ENCODE measurements at regions not wholly inside any gene's neighbourhood (a gene's known extent, or its start where the extent isn't known, plus 50 kb on each side); places are given as distances from the start of the nearest gene placed in this dataset.

- no peak for ATAC-seq
- no peak for TF ChIP-seq RARB (CRISPR knock-in tag; IDR thresholded peaks at IDR 0.05)
- TF ChIP-seq ESRRG (CRISPR knock-in tag; IDR thresholded peaks at IDR 0.05), result no peak
- no peak for TF ChIP-seq ZFP30 (CRISPR knock-in tag; IDR thresholded peaks at IDR 0.05)
- no peak for TF ChIP-seq ZFP3 (CRISPR knock-in tag; IDR thresholded peaks at IDR 0.05)
- TF ChIP-seq BACH2 (CRISPR knock-in tag; IDR thresholded peaks at IDR 0.05; ENCODE audit: borderline replicate concordance), result no peak
These were observed 115.0 kb downstream of the DNAJB9 start for GRCh38 chr7:108684629-108685028.

DNA sequence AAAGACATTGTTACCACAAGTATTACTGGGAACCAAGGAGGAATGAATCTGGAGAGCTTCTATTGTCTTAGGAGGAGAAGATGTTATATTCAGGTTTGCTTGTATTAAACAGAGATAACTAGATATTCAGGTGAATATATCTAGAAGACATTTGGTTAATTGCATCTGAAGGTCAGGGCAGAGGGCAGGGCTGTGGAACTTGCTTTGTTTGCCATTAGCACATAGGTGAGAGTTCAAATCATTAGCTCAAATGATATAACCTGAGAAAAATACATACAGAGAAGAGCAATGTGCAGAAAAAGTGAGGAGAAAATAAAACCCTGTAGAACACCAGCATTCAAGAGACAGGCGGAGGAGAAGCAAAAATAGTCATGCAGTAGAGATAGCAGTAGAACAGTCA is 116.8 kb downstream of the DNAJB9 start:
- TF ChIP-seq PATZ1 (CRISPR knock-in tag; IDR thresholded peaks at IDR 0.05; ENCODE audit: borderline replicate concordance) (no peak), CSDC2 (CRISPR knock-in tag; IDR thresholded peaks at IDR 0.05) (no peak), ZNF70 (CRISPR knock-in tag; IDR thresholded peaks at IDR 0.05) (no peak), OSR1 (CRISPR knock-in tag; IDR thresholded peaks at IDR 0.05) (no peak), ZNF8 (CRISPR knock-in tag; IDR thresholded peaks at IDR 0.05) (no peak), ZFP3 (CRISPR knock-in tag; IDR thresholded peaks at IDR 0.05) (no peak), RARB (CRISPR knock-in tag; IDR thresholded peaks at IDR 0.05) (no peak), ZNF565 (CRISPR knock-in tag; conservative IDR thresholded peaks at IDR 0.05; ENCODE audit: low read depth) (no peak), TOX (CRISPR knock-in tag; IDR thresholded peaks at IDR 0.05; ENCODE audit: borderline replicate concordance) (no peak), GLIS3 (CRISPR knock-in tag; IDR thresholded peaks at IDR 0.05) (no peak), TCF4 (CRISPR knock-in tag; IDR thresholded peaks at IDR 0.05; ENCODE audit: borderline replicate concordance) (no peak), SNAI2 (CRISPR knock-in tag; IDR thresholded peaks at IDR 0.05) (no peak), PPARA (CRISPR knock-in tag; IDR thresholded peaks at IDR 0.05; ENCODE audit: borderline replicate concordance) (no peak), ZC3H10 (CRISPR knock-in tag; IDR thresholded peaks at IDR 0.05) (no peak)
- TF ChIP-seq, protein P1, sequence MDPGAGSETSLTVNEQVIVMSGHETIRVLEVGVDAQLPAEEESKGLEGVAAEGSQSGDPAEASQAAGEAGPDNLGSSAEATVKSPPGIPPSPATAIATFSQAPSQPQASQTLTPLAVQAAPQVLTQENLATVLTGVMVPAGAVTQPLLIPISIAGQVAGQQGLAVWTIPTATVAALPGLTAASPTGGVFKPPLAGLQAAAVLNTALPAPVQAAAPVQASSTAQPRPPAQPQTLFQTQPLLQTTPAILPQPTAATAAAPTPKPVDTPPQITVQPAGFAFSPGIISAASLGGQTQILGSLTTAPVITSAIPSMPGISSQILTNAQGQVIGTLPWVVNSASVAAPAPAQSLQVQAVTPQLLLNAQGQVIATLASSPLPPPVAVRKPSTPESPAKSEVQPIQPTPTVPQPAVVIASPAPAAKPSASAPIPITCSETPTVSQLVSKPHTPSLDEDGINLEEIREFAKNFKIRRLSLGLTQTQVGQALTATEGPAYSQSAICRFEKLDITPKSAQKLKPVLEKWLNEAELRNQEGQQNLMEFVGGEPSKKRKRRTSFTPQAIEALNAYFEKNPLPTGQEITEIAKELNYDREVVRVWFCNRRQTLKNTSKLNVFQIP (CRISPR knock-in tag; IDR thresholded peaks at IDR 0.05; ENCODE audit: borderline replicate concordance, low read depth), result no peak
- TF ChIP-seq, protein P2, sequence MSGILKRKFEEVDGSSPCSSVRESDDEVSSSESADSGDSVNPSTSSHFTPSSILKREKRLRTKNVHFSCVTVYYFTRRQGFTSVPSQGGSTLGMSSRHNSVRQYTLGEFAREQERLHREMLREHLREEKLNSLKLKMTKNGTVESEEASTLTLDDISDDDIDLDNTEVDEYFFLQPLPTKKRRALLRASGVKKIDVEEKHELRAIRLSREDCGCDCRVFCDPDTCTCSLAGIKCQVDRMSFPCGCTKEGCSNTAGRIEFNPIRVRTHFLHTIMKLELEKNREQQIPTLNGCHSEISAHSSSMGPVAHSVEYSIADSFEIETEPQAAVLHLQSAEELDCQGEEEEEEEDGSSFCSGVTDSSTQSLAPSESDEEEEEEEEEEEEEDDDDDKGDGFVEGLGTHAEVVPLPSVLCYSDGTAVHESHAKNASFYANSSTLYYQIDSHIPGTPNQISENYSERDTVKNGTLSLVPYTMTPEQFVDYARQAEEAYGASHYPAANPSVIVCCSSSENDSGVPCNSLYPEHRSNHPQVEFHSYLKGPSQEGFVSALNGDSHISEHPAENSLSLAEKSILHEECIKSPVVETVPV (CRISPR knock-in tag; IDR thresholded peaks at IDR 0.05), result no peak
- TF ChIP-seq, protein P3, sequence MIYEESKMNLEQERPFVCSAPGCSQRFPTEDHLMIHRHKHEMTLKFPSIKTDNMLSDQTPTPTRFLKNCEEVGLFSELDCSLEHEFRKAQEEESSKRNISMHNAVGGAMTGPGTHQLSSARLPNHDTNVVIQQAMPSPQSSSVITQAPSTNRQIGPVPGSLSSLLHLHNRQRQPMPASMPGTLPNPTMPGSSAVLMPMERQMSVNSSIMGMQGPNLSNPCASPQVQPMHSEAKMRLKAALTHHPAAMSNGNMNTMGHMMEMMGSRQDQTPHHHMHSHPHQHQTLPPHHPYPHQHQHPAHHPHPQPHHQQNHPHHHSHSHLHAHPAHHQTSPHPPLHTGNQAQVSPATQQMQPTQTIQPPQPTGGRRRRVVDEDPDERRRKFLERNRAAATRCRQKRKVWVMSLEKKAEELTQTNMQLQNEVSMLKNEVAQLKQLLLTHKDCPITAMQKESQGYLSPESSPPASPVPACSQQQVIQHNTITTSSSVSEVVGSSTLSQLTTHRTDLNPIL (CRISPR knock-in tag; IDR thresholded peaks at IDR 0.05; ENCODE audit: low read depth), result no peak
- no peak for ATAC-seq

DNA sequence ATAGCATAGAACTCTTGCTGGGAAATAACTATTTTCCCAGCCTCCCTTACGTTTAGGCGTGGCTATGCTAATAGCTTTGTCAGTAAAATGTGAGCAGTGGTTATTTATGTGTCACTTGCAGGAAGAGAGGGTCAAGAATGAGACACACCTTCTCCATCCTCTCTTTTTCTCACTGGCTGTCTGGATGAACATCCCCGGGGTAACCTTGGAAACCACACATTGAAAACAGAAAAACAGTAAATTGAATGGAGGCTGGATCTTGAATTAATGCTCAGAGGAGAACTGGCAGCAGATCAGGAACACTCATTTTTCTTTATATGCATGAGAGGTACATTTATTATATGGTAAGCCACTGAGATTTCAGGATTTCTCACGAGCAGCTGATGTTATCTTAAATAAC is 127.6 kb downstream of the DNAJB9 start:
- TF ChIP-seq TOX (CRISPR knock-in tag; IDR thresholded peaks at IDR 0.05; ENCODE audit: borderline replicate concordance) (no peak), ZNF70 (CRISPR knock-in tag; IDR thresholded peaks at IDR 0.05) (no peak), ARNTL (CRISPR knock-in tag; IDR thresholded peaks at IDR 0.05; ENCODE audit: borderline replicate concordance, low read depth) (no peak), PPARA (CRISPR knock-in tag; IDR thresholded peaks at IDR 0.05; ENCODE audit: borderline replicate concordance) (no peak), ZFP3 (CRISPR knock-in tag; IDR thresholded peaks at IDR 0.05) (no peak), OSR1 (CRISPR knock-in tag; IDR thresholded peaks at IDR 0.05) (no peak), GLIS3 (CRISPR knock-in tag; IDR thresholded peaks at IDR 0.05) (no peak), ESRRG (CRISPR knock-in tag; IDR thresholded peaks at IDR 0.05) (no peak)
- TF ChIP-seq, protein P3 (CRISPR knock-in tag; IDR thresholded peaks at IDR 0.05; ENCODE audit: low read depth), result no peak
- TF ChIP-seq, protein P1 (CRISPR knock-in tag; IDR thresholded peaks at IDR 0.05; ENCODE audit: borderline replicate concordance, low read depth), result no peak

More for the DNA sequence above, 127.6 kb downstream of the DNAJB9 start:
- no peak for ATAC-seq

Measured in SK-N-SH treated with all-trans-retinoic acid at 6 μM for 48 hours (cell line).